ENCODE measurements at regions not wholly inside any gene's neighbourhood (a gene's known extent, or its start where the extent isn't known, plus 50 kb on each side); places are given as distances from the start of the nearest gene placed in this dataset.

DNA sequence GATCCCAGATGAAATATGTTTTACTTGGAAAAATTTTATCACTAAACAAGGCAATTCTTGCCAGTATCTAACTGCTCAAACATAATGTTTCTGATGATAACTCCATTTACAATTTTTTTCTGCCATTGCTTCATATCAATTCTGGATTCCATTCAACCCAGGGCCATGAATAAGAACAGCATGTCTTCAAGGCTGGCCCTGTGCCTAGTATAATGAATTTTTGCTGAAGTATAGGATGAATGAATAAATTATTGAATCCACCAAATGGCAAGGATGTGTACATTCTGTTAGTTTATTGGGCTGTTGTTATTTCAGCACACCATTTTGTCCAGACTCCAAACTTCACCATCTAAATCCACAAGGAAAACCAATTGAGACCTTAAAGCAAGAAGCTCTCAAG is 414.7 kb downstream of the HS3ST3B1 start:
- ChIA-PET CTCF (no interaction called here), POLR2A (no interaction called here)
- Mint-ChIP-seq H3K9me3 (no peaks in the 10 kb centered on the region), H3K4me1 (ENCODE audit: low read depth) (no peaks in the 10 kb centered on the region), H3K4me3 (no peak overlapping the region), H3K27me3 (peaks cover 20% of the 10 kb centered on the region), H3K36me3 (no peaks in the 10 kb centered on the region), H3K27ac (no peak overlapping the region)
- no peak for DNase-seq
- intact Hi-C loops (cut with micrococcal nuclease): no loop called here

GRCh38 chr17:14712611-14713021 is 411.7 kb downstream of the HS3ST3B1 start:
- no peaks in the 10 kb centered on the region for H3K9me3 Mint-ChIP-seq
- no peak for DNase-seq
- no peaks in the 10 kb centered on the region for H3K36me3 Mint-ChIP-seq
- no peaks in the 10 kb centered on the region for H3K4me1 Mint-ChIP-seq (ENCODE audit: low read depth)
- H3K27me3 Mint-ChIP-seq: peaks cover 6% of the 10 kb centered on the region
- no peak overlapping the region for H3K27ac Mint-ChIP-seq
- ChIA-PET POLR2A (no interaction called here), CTCF (no interaction called here)
- intact Hi-C loops (cut with micrococcal nuclease): no loop called here
- no peak overlapping the region for H3K4me3 Mint-ChIP-seq

DNA sequence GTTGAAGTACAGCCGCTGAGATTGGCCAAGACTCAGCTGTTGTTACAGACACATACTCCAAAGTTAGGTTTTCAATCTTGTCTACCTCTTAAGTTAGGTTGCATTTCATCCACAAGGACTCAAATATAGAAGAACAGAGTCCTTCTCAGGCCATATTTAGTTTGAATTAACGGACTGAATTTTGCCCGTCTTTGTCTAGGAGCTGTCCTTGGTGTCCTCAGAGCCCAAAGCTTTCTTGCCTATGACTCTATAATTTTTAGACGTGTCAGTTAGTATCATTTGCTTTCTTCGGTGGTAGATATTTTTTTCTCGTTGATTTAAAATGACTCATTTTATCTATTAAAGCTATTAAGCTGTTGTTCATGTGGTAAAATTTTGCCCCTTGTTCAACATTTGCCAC is 403.2 kb downstream of the HS3ST3B1 start:
- Mint-ChIP-seq H3K9me3 (no peaks in the 10 kb centered on the region), H3K4me1 (ENCODE audit: low read depth) (no peaks in the 10 kb centered on the region), H3K27me3 (no peaks in the 10 kb centered on the region), H3K36me3 (no peaks in the 10 kb centered on the region), H3K27ac (no peak overlapping the region), H3K4me3 (no peak overlapping the region)
- POLR2A ChIA-PET: no interaction called here
- CTCF ChIA-PET: no interaction called here
- intact Hi-C loops (cut with micrococcal nuclease): no loop called here
- no peak for DNase-seq

DNA sequence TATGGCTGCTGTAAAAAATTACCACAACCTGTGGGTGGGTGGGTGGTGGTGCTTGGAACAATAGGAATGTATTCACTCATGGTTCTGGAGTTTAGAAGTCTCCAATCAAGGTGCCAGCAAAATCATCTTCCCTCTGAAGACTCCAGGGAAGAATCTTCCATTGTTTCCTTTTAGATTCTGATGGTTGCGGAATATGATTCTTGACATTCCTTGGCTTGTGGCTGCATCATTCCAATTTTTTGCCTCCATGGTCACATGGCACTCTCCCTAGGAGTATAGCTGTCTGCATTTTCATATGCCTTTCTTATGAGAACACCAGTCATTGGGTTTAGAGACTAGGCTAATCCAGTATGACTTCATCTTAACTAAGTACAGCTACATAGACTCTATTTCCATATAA is 401.0 kb downstream of the HS3ST3B1 start:
- CTCF ChIA-PET: no interaction called here

GRCh38 chr17:14699574-14700185 is 398.8 kb downstream of the HS3ST3B1 start:
- Mint-ChIP-seq H3K4me3 (no peak overlapping the region), H3K9me3 (no peaks in the 10 kb centered on the region), H3K27me3 (peaks cover 3% of the 10 kb centered on the region), H3K4me1 (ENCODE audit: low read depth) (no peaks in the 10 kb centered on the region), H3K27ac (no peak overlapping the region), H3K36me3 (no peaks in the 10 kb centered on the region)
- DNase-seq: no peak
- ChIA-PET CTCF (interaction anchor here (0.6 kb wide), 1 partner anchor 131 kb away, joined by 3 read pairs; no protein-coding TSS in a partner anchor), POLR2A (no interaction called here)
- intact Hi-C loops (cut with micrococcal nuclease): no loop called here

More for the DNA sequence above, 401.0 kb downstream of the HS3ST3B1 start:
- intact Hi-C loops (cut with micrococcal nuclease): no loop called here
- H3K4me1 Mint-ChIP-seq (ENCODE audit: low read depth): no peaks in the 10 kb centered on the region
- H3K36me3 Mint-ChIP-seq: no peaks in the 10 kb centered on the region
- no peak for DNase-seq
- POLR2A ChIA-PET: no interaction called here
- H3K27ac Mint-ChIP-seq: no peak overlapping the region
- H3K4me3 Mint-ChIP-seq: no peak overlapping the region
- no peaks in the 10 kb centered on the region for H3K27me3 Mint-ChIP-seq
- H3K9me3 Mint-ChIP-seq: no peaks in the 10 kb centered on the region

DNA sequence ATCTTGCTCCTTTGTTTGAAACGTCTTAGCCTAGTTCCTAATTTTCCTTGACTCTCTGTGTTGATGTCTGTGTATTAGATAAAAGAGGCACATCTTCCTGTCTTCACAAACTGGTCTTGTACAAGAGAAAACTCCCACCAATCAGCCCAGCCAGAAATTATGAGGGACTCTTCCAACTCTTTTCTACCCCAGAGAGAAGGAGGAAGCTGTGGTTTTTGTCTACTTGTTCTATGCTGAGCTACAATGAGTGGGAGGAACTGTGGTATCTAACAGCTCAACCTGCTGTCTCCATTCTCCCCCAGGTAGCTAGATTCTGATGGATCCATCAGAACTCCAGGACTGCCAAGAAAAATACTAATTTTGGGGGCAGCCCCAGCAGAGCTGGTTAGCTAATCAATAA is 392.5 kb downstream of the HS3ST3B1 start:
- H3K4me1 Mint-ChIP-seq (ENCODE audit: low read depth): no peaks in the 10 kb centered on the region
- H3K36me3 Mint-ChIP-seq: peaks cover 5% of the 10 kb centered on the region
- no peak overlapping the region for H3K27ac Mint-ChIP-seq
- no peak for DNase-seq
- intact Hi-C loops (cut with micrococcal nuclease): no loop called here
- ChIA-PET CTCF (no interaction called here), POLR2A (interaction anchor here (0.6 kb wide), 1 partner anchor 463 kb away, joined by 5 read pairs; no protein-coding TSS in a partner anchor)
- H3K9me3 Mint-ChIP-seq: peaks cover 22% of the 10 kb centered on the region
- no peak overlapping the region for H3K4me3 Mint-ChIP-seq
- H3K27me3 Mint-ChIP-seq: peaks cover 6% of the 10 kb centered on the region

DNA sequence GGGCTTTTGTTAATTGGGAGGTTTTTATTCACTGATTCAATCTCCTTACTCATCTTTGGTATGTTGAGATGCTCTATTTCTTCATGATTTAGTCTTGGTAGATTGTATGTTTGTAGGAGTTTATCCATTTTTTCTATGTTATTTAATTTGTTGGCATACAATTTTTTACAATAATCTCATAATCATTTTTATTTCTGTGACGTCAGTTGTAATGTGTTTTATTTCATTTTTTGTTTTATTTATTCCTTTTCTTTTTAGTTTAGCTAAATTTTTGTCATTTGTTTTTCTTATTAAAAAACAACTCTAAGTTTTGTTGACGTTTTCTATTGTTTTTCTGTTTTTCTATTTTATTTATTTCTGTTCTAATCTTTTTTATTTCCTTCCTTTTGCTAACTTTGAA is 389.8 kb downstream of the HS3ST3B1 start:
- peaks cover 5% of the 10 kb centered on the region for H3K36me3 Mint-ChIP-seq
- H3K4me1 Mint-ChIP-seq (ENCODE audit: low read depth): no peaks in the 10 kb centered on the region
- peaks cover 22% of the 10 kb centered on the region for H3K9me3 Mint-ChIP-seq
- H3K27ac Mint-ChIP-seq: no peak overlapping the region
- intact Hi-C loops (cut with micrococcal nuclease): no loop called here
- H3K27me3 Mint-ChIP-seq: peaks cover 3% of the 10 kb centered on the region
- ChIA-PET POLR2A (no interaction called here), CTCF (interaction anchor here (0.7 kb wide), 1 partner anchor 1018 kb away, joined by 3 read pairs; no protein-coding TSS in a partner anchor)
- DNase-seq: no peak
- no peak overlapping the region for H3K4me3 Mint-ChIP-seq

- Mint-ChIP-seq H3K9me3 (peaks cover 19% of the 10 kb centered on the region), H3K27ac (no peak overlapping the region), H3K36me3 (peaks cover 3% of the 10 kb centered on the region), H3K4me3 (no peak overlapping the region), H3K27me3 (peaks cover 5% of the 10 kb centered on the region), H3K4me1 (ENCODE audit: low read depth) (no peaks in the 10 kb centered on the region)
- intact Hi-C loops (cut with micrococcal nuclease): no loop called here
- no peak for DNase-seq
- CTCF ChIA-PET: no interaction called here
- POLR2A ChIA-PET: no interaction called here
Observed at GRCh38 chr17:14688134-14688533, 387.3 kb downstream of the HS3ST3B1 start.

DNA sequence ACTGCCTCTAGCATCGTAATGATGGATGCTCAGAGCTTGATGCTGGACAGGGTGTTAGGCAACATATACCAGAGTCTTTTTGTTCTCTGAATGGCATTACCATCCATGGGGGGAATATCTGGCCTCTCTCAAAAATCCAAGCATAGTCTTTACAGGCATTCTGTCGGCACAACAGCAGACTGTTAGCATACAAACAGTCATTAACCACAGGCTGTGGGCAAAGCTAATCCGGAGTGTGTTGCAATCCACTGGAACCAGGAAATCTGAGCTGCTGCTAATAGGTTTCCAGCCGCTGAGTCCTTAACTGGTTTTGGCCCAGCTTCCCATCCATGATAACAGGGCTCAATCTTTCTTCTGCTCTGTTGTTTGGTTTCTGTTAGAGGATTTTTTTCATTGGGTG is 371.9 kb downstream of the HS3ST3B1 start:
- no peak overlapping the region for H3K27ac Mint-ChIP-seq
- ChIA-PET POLR2A (no interaction called here), CTCF (no interaction called here)
- H3K9me3 Mint-ChIP-seq: peaks cover 5% of the 10 kb centered on the region
- peaks cover 9% of the 10 kb centered on the region for H3K27me3 Mint-ChIP-seq
- H3K4me1 Mint-ChIP-seq (ENCODE audit: low read depth): no peaks in the 10 kb centered on the region
- no peak overlapping the region for H3K4me3 Mint-ChIP-seq
- H3K36me3 Mint-ChIP-seq: no peaks in the 10 kb centered on the region
- intact Hi-C loops (cut with micrococcal nuclease): no loop called here
- no peak for DNase-seq

DNA sequence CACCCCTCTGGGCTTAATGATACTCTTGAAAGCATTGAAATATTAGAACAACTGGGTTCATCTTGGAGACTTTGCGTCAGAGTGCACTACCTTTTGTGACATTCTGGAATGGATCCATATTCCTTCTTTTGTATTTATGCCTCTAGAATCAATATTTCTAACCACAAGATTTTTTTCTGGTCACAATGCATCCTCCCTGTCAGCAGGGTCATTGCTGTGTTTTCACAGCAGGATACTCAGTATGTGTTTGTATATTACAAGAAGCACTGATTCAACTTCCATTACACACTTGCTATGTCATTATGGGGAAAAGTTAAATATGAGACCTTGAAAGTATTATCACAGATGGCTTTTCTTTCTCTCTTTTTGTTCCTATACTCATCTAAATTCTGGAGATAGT is 370.0 kb downstream of the HS3ST3B1 start:
- intact Hi-C loops (cut with micrococcal nuclease): no loop called here
- CTCF ChIA-PET: no interaction called here
- peaks cover 9% of the 10 kb centered on the region for H3K27me3 Mint-ChIP-seq
- POLR2A ChIA-PET: no interaction called here
- no peak overlapping the region for H3K27ac Mint-ChIP-seq
- H3K36me3 Mint-ChIP-seq: no peaks in the 10 kb centered on the region
- H3K9me3 Mint-ChIP-seq: no peaks in the 10 kb centered on the region
- DNase-seq: no peak
- H3K4me3 Mint-ChIP-seq: no peak overlapping the region
- no peaks in the 10 kb centered on the region for H3K4me1 Mint-ChIP-seq (ENCODE audit: low read depth)

DNA sequence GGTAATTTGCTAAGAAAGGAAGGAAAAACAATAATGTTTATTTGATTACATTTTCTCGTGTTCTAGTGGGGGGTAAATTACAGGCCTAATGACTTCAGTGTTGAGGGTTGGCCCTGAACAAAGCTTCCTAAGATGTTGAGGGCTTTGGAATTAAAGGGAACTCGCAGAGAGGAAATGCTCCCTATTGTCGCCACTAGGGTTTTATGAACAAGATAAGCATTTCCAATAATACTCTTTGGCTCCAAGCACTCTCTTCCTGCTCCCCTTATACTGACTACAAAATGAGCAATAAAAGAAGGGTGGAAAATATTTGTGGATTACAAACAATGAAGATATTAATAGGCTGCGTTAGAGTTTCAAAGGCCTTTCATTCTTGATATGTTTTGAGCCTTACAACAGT is 363.6 kb downstream of the HS3ST3B1 start:
- no peaks in the 10 kb centered on the region for H3K9me3 Mint-ChIP-seq
- H3K4me3 Mint-ChIP-seq: no peak overlapping the region
- DNase-seq: no peak
- ChIA-PET POLR2A (no interaction called here), CTCF (no interaction called here)
- H3K27me3 Mint-ChIP-seq: peaks cover 3% of the 10 kb centered on the region
- H3K36me3 Mint-ChIP-seq: no peaks in the 10 kb centered on the region
- no peak overlapping the region for H3K27ac Mint-ChIP-seq
- H3K4me1 Mint-ChIP-seq (ENCODE audit: low read depth): no peaks in the 10 kb centered on the region
- intact Hi-C loops (cut with micrococcal nuclease): no loop called here

DNA sequence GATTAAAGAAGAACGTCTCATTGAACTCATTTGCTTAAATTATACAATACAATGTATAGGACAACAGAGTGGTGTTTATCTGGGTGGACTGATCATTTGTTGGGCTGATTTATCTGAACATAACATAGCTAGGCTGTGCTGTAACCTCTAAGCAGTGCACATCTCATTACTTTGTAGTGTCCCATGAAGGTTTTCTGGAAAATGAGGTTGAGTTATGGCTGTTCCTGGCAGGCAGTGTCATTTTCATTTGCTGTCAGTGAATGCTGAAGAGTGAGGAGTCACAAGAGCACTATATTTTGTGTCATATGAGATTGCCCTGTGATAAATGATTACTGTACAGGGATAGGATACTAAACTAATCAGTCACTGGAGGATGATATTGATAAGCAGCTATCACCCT is 340.2 kb downstream of the HS3ST3B1 start:
- intact Hi-C loops (cut with micrococcal nuclease): no loop called here
- Mint-ChIP-seq H3K27ac (no peak overlapping the region), H3K4me1 (ENCODE audit: low read depth) (no peaks in the 10 kb centered on the region), H3K27me3 (peaks cover 8% of the 10 kb centered on the region), H3K36me3 (no peaks in the 10 kb centered on the region), H3K4me3 (no peak overlapping the region), H3K9me3 (no peaks in the 10 kb centered on the region)
- DNase-seq: no peak
- POLR2A ChIA-PET: no interaction called here
- CTCF ChIA-PET: no interaction called here

DNA sequence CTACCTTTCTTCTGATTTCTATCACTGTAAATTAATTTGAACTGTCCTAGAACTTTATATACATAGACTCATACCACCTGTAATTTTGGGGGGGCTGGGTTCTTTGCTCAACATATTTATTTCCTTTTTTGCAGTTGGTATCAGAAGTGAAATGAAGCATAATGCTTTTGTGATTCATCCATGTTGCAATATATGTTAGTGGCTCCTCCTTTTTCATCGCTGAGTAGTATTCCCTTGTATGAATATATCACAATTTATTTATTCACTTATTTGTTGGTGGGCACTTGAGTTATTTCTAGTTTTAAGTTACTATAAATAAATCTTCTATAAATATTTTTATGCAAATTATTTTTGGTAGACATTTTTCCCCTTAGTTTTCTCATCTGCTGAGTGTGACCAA is 336.4 kb downstream of the HS3ST3B1 start:
- ChIA-PET CTCF (no interaction called here), POLR2A (no interaction called here)
- H3K27ac Mint-ChIP-seq: no peak overlapping the region
- intact Hi-C loops (cut with micrococcal nuclease): no loop called here
- no peak for DNase-seq
- no peaks in the 10 kb centered on the region for H3K4me1 Mint-ChIP-seq (ENCODE audit: low read depth)
- H3K27me3 Mint-ChIP-seq: peaks cover 6% of the 10 kb centered on the region
- H3K4me3 Mint-ChIP-seq: no peak overlapping the region
- H3K9me3 Mint-ChIP-seq: no peaks in the 10 kb centered on the region
- H3K36me3 Mint-ChIP-seq: no peaks in the 10 kb centered on the region
